ENCODE measurements at regions not wholly inside any gene's neighbourhood (a gene's known extent, or its start where the extent isn't known, plus 50 kb on each side); places are given as distances from the start of the nearest gene placed in this dataset.

DNA sequence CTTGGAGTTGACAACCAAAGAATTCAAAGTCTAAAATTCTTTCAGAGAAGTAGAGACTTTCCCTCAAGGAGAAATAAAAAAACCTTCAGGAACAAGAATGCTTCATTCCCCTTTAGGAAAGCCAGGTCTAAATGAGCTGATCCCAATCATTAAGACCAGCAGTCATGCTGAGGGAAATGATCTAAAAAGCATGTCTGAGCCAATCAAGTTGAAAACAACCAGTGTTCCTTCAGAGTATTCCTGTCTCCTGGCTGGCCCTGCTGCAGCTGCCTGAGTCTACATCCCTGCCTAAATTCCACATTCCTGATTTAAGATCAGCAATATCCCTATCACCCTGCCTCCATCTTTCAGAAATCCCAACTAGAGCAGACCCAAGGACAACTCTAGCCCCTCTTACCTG is 244.5 kb downstream of the PLK2 start:
- Histone ChIP-seq H3K4me3 (no peak overlapping the region), H3K36me3 (no peaks in the 10 kb centered on the region), H3K4me1 (no peaks in the 10 kb centered on the region), H3K9me3 (no peaks in the 10 kb centered on the region), H3K27me3 (no peaks in the 10 kb centered on the region), H3K27ac (no peak overlapping the region)
- TF ChIP-seq POLR2A (IDR thresholded peaks at IDR 0.05): no peak
- TF ChIP-seq, protein P1, sequence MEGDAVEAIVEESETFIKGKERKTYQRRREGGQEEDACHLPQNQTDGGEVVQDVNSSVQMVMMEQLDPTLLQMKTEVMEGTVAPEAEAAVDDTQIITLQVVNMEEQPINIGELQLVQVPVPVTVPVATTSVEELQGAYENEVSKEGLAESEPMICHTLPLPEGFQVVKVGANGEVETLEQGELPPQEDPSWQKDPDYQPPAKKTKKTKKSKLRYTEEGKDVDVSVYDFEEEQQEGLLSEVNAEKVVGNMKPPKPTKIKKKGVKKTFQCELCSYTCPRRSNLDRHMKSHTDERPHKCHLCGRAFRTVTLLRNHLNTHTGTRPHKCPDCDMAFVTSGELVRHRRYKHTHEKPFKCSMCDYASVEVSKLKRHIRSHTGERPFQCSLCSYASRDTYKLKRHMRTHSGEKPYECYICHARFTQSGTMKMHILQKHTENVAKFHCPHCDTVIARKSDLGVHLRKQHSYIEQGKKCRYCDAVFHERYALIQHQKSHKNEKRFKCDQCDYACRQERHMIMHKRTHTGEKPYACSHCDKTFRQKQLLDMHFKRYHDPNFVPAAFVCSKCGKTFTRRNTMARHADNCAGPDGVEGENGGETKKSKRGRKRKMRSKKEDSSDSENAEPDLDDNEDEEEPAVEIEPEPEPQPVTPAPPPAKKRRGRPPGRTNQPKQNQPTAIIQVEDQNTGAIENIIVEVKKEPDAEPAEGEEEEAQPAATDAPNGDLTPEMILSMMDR (IDR thresholded peaks at IDR 0.05 in 4 of 5, conservative IDR thresholded peaks at IDR 0.05 in 1 of 5): no peak
- DNase-seq (no peak), ATAC-seq (no peak)
- intact Hi-C loops (cut with DNase I; ENCODE audit: low total_unique reads): no loop called here
- in situ Hi-C loops (cut with MboI; ENCODE audit: low sequenced_read_pairs in 4 of 4): no loop called here

DNA sequence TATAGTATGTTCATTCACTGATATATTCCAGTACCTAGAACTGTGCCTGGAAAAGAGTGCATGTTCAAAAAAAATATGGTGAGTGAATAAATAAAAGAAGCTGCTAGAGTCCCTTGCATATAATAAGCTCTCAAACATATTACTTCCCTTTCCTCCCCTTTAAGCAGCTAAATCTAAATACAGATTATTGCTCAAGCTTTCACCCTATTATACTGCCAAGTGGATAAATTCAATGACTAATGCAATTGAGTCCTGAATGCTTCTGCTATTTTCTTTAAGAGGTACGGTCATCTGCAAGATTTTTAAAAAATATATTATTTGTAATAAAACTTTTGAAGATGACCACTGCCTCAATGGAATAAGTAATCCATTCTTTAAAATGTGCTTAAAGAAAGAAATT is 248.4 kb downstream of the PLK2 start:
- Histone ChIP-seq H3K4me3 (no peak overlapping the region), H3K4me1 (no peaks in the 10 kb centered on the region), H3K9me3 (no peaks in the 10 kb centered on the region), H3K36me3 (no peaks in the 10 kb centered on the region), H3K27ac (no peak overlapping the region), H3K27me3 (no peaks in the 10 kb centered on the region)
- TF ChIP-seq, protein P1 (IDR thresholded peaks at IDR 0.05 in 4 of 5, conservative IDR thresholded peaks at IDR 0.05 in 1 of 5): no peak
- no peak for TF ChIP-seq POLR2A (IDR thresholded peaks at IDR 0.05)
- in situ Hi-C loops (cut with MboI; ENCODE audit: low sequenced_read_pairs in 4 of 4) (no loop called here), intact Hi-C loops (cut with DNase I; ENCODE audit: low total_unique reads) (no loop called here)
- ATAC-seq (no peak), DNase-seq (no peak)

DNA sequence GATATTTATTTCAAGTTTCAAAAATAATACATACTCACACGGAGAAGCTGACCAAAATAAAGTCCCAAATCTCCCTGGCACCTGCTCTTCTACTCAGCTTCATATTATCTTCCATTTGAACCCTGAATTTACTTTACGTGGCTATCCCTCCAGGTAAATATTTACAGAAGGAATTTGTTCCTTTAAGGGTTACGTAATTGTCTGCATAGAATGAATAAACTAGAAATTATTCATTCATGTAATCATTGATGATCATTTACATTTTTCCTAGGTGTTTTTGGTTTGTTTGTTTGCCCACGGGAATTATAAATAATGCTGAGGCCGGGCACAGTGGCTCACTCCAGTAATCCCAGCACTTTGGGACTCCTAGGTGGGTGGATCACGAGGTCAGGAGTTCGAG is 251.2 kb downstream of the PLK2 start:
- Histone ChIP-seq H3K9me3 (no peaks in the 10 kb centered on the region), H3K27ac (no peak overlapping the region), H3K27me3 (no peaks in the 10 kb centered on the region), H3K36me3 (no peaks in the 10 kb centered on the region), H3K4me3 (no peak overlapping the region), H3K4me1 (no peaks in the 10 kb centered on the region)
- in situ Hi-C loops (cut with MboI; ENCODE audit: low sequenced_read_pairs in 4 of 4) (loop anchor here in 1 of 4 donors (5.0 kb wide), 1 partner anchor 46 kb away; no protein-coding TSS in a partner anchor), intact Hi-C loops (cut with DNase I; ENCODE audit: low total_unique reads) (no loop called here)
- ATAC-seq: no peak
- no peak for TF ChIP-seq POLR2A (IDR thresholded peaks at IDR 0.05)
- TF ChIP-seq, protein P1 (IDR thresholded peaks at IDR 0.05 in 4 of 5, conservative IDR thresholded peaks at IDR 0.05 in 1 of 5): no peak
- no peak for DNase-seq

DNA sequence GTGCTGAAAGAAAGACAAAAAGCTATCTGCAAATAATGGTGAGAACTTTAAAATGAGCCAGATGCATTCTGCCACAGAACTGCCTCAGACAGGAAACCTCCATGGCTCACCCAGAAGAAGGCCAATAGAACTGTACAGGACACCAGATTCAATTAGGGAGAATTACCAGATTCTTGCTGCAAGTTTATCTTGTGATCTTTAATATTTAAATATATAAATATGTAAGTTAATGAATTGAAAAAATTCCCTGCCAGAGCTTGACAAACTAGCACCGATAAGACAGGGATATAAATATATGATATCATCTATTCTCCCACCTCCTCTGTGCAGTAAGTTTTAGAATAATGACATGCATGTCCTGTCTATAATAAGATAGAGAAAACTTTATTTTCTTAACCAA is 252.8 kb downstream of the PLK2 start:
- Histone ChIP-seq H3K9me3 (no peaks in the 10 kb centered on the region), H3K27me3 (no peaks in the 10 kb centered on the region), H3K4me3 (no peak overlapping the region), H3K36me3 (no peaks in the 10 kb centered on the region), H3K4me1 (no peaks in the 10 kb centered on the region), H3K27ac (no peak overlapping the region)
- in situ Hi-C loops (cut with MboI; ENCODE audit: low sequenced_read_pairs in 4 of 4) (loop anchor here in 1 of 4 donors (5.0 kb wide), 1 partner anchor 45 kb away; no protein-coding TSS in a partner anchor), intact Hi-C loops (cut with DNase I; ENCODE audit: low total_unique reads) (no loop called here)
- DNase-seq: no peak
- ATAC-seq: no peak
- TF ChIP-seq POLR2A (IDR thresholded peaks at IDR 0.05): no peak
- TF ChIP-seq, protein P1 (IDR thresholded peaks at IDR 0.05 in 4 of 5, conservative IDR thresholded peaks at IDR 0.05 in 1 of 5): no peak

DNA sequence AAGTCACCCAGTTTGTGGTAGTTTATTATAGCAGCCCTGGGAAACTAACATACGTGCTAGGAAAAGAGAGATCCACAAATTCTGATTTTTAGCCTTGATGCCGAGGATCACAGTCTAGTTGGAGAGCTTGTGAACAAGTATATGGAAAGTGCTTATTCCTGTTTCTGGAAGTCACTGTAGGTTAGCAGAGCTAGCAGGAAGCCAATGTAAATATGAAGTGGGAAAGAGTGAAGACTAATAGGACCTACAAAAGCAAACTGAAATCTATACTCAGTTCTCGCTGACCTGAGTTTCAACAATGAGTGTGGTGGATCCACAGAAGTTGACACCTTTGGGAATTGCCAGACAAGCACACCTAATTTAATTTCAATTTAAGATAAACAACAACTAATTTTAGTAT is 254.9 kb downstream of the PLK2 start:
- intact Hi-C loops (cut with DNase I; ENCODE audit: low total_unique reads) (no loop called here), in situ Hi-C loops (cut with MboI; ENCODE audit: low sequenced_read_pairs in 4 of 4) (loop anchor here in 1 of 4 donors (5.0 kb wide), 1 partner anchor 43 kb away; no protein-coding TSS in a partner anchor)
- Histone ChIP-seq H3K27ac (no peak overlapping the region), H3K36me3 (no peaks in the 10 kb centered on the region), H3K27me3 (no peaks in the 10 kb centered on the region), H3K4me1 (no peaks in the 10 kb centered on the region), H3K4me3 (no peak overlapping the region), H3K9me3 (no peaks in the 10 kb centered on the region)
- DNase-seq: no peak
- TF ChIP-seq, protein P1 (IDR thresholded peaks at IDR 0.05 in 4 of 5, conservative IDR thresholded peaks at IDR 0.05 in 1 of 5): no peak
- no peak for TF ChIP-seq POLR2A (IDR thresholded peaks at IDR 0.05)
- no peak for ATAC-seq
